HCT116 (cell line): ENCODE measurements at regions not wholly inside any gene's neighbourhood (a gene's known extent, or its start where the extent isn't known, plus 50 kb on each side); places are given as distances from the start of the nearest gene placed in this dataset.

ENCODE experiments used
- CTCF ChIP-seq, 3 experiments: fragments of 200-600 bp in 1 of 3; sonication (generic) in 1 of 3; IDR thresholded peaks in 2 of 3; conservative IDR thresholded peaks in 1 of 3; 2 replicates each; pipeline ENCODE4 v1.5.1; 2012 to 2017; ENCODE audit warnings: low read depth in 2 of 3, low read length in 2 of 3, antibody characterized with exemption in 1 of 3, borderline replicate concordance in 1 of 3, control low read depth in 1 of 3, mild to moderate bottlenecking in 1 of 3, mixed read lengths in 1 of 3, mixed run types in 1 of 3, moderate library complexity in 1 of 3; ENCODE audit not compliant: insufficient read depth in 1 of 3
- EZH2 ChIP-seq: fragments of 200-600 bp; sonication (generic); IDR thresholded peaks from 2 replicates; pipeline ENCODE4 v1.6.1; 2017; ENCODE audit warnings: antibody characterized with exemption, mixed run types

GRCh38 chr1:168480997-168481396 is 62.8 kb downstream of the XCL2 start:
- no peak for TF ChIP-seq CTCF (IDR thresholded peaks at IDR 0.05 in 2 of 3, conservative IDR thresholded peaks at IDR 0.05 in 1 of 3; ENCODE audit: borderline replicate concordance in 1 of 3, insufficient read depth in 1 of 3, low read depth in 2 of 3, low read length in 2 of 3)
- TF ChIP-seq EZH2 = no peak
